ENCODE measurements at regions not wholly inside any gene's neighbourhood (a gene's known extent, or its start where the extent isn't known, plus 50 kb on each side); places are given as distances from the start of the nearest gene placed in this dataset.

- TF ChIP-seq EZH2phosphoT487 (IDR thresholded peaks at IDR 0.05; ENCODE audit: borderline replicate concordance, low read depth, low read length) = no peak
- no peak for TF ChIP-seq CTCF (conservative IDR thresholded peaks at IDR 0.05; ENCODE audit: low read length)
These were observed 437.1 kb downstream of the RWDD3 start for GRCh38 chr1:95671098-95671497.

Data from OCI-LY7 (cell line).